GM12892 (cell line): ENCODE measurements at regions not wholly inside any gene's neighbourhood (a gene's known extent, or its start where the extent isn't known, plus 50 kb on each side); places are given as distances from the start of the nearest gene placed in this dataset.

Source experiments
- POLR2A ChIP-seq: IDR thresholded peaks from 2 replicates; pipeline ENCODE4 v1.6.1; 2011; ENCODE audit warnings: low read depth, low read length, control low read depth
- POLR2AphosphoS5 ChIP-seq: IDR thresholded peaks from 2 replicates; pipeline ENCODE4 v1.6.1; 2011; ENCODE audit warnings: low read depth, low read length, control low read depth
- TAF1 ChIP-seq: IDR thresholded peaks from 2 replicates; pipeline ENCODE4 v1.6.1; 2011; ENCODE audit warnings: low read depth, mild to moderate bottlenecking, control low read depth, low read length, borderline replicate concordance

DNA sequence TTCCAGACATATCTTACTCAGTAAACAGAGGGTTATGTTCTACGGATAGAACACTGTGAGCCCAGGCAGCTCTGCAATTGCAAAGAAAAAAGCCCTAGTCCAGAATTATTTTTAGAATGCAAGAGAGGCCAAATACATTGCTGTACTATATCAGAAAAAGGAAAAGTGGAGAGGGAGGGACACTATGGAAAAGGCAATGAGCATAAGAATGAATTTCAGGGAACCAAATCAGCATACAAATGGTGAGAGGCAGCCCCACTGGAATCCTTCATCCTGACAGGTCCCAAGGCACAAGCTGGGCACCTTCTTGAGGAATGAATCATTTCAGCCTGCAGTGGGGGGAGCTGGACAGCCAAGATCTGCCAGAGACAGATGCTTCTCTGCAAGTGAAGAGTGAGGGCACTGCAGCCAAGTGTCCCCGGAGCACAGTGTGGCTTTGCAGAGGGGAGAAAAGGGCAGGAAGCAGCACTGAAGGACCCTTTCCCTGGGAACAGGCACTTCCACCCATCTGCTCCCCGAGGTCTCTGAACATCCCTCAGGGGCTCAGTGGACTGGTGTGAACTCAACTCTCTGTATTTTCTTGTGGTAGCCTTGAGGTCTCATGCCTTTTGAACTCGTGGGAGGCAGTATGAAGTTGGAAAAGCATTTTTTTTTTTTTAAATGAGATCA lies 115.6 kb downstream of the XCL2 start:
- TF ChIP-seq POLR2A = no peak
- no peak for TF ChIP-seq POLR2AphosphoS5
- TF ChIP-seq TAF1 = no peak
